Hematopoietic multipotent progenitor cell treated with erythropoietin and hydrocortisone succinate and interleukin-3 and kit ligand, for 17 days (in vitro differentiated cells): ENCODE measurements at regions not wholly inside any gene's neighbourhood (a gene's known extent, or its start where the extent isn't known, plus 50 kb on each side); places are given as distances from the start of the nearest gene placed in this dataset.
"Not testable (repeated sequence)": the region's sequence is repeated elsewhere in the genome, so short reads cannot be mapped to it uniquely, and the experiment has no call there.

Experiments
- DNase-seq: peaks from one replicate; pipeline ENCODE4 v3.0.0-alpha.2; 2015; ENCODE audit warnings: low spot score

DNA sequence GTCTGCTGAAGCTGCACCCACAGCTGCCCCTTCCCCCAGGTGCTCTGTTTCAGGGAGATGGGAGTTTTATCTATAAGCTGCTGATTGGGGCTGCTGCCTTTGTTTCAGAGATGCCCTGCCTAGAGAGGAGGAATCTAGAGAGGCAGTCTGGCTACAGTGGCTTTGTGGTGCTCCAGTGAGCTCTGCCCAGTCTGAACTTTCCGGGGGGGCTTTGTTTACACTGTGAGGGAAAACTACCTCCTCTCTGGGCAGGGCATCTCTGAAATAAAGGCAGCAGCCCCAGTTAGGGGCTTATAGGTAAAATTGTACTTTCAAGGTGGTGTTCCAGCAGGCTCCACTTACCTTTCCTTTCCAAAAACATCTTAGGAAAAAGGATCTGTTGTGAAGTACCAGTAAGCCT is 242.2 kb downstream of the SPRY1 start:
- no peak for DNase-seq

DNA sequence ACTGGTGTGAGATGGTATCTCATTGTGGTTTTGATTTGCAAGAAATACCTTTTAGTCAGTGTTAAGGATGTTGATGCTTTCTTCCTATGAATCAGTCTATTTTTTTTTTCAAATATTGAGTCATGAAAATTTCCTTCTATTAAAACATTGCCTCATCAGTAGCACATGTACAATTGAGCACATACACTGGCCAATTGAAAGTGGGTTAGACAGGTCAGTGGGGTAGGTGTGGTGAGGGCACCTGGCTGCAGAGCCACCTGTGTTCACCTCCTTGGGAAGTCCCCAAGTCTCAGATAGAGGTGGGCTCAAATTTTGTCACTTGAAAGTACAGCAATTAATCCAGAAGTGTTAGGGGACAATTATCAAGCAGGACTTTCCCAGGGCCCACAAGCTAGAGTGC is 243.7 kb downstream of the SPRY1 start:
- no peak for DNase-seq

DNA sequence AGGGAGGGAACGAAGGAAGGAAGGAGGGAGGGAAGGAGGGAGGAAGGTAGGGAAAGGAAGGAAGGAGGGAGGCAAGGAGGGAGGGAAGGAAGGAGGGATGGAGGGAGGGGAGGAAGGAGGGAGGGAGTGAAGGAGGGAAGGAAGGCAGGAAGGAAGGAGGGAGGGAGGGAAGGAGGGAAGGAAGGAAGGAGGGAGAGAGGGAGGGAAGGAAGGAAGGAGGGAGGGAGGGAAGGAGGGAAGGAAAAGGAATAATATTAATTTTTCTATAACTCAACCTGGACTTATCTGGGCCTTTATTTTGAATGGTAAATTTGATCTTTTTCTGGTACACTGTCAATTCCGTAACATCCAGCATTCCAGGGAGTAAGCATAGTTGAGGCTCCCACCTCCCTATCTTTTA is 244.2 kb downstream of the SPRY1 start:
- no peak for DNase-seq

DNA sequence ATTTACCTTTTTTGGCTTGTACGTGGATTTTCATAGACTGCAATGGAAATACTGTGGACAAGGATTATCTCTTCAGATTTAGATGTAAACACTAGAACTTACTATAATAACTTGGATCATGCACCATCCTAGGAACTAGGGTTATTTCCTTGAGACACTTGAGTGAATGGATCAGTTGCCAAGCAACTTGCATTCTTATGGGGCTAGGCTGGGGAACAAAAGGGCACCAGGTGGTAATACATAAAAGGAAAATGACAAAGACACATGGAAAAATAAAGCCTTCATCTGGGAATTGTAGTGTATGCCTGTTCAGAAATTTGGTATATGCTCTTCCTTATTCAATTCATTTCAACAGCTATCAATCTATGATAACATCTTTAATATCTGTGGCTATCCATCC is 247.1 kb downstream of the SPRY1 start:
- no peak for DNase-seq

DNA sequence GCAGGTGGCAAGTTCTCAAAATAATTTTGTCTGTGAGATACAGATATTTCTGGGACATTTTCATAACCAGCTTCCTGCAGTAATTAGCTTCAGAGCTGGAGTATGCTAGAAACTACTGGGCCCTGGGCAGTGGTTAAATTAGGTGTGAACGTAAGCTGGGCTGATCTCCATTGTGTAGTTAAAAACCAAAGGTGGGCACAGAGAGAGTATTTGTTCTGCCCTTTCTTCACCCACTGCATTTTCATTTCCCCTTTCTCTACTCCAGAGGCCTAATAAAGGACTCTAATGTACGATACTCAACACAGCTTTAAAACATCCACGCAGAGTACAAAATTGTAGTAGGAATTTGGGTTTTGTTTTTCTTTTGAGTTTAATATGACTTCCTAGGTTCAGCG is 252.7 kb downstream of the SPRY1 start:
- DNase-seq = no peak

DNA sequence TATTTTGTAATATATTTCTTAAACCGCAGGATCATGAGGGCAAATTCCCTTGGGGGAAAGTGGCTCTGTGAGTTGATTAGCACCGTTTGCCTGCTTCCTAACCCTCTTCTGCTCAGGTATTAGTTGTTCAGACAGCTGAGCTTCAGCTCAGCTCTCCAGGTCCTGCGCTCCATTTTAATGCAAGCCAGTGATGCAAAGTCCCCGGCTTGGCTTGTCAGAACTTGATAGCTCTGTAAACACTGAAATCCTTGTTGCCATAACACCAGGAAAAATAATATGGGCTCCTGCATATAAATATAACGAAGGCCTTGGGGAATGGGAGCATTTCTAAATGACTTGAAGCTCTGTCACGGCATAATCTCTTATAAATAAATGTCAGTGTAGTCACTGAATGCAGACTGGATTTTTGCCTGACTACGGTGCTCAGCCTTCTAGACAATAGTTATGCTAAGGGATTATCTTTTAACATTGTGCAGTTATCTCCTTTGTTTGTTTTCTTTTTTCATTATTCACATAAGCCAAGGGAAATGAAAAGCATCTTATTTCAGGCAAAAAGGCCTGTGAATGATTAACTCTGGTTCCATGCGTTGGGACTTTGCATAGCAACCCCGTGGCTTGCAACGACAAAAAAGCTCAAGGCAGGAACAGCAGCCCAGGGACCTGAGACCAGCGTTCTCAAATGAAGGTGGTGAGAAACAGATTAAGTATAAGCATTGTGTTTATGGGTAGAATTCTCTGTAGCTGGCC is 253.2 kb downstream of the SPRY1 start:
- no peak for DNase-seq

DNA sequence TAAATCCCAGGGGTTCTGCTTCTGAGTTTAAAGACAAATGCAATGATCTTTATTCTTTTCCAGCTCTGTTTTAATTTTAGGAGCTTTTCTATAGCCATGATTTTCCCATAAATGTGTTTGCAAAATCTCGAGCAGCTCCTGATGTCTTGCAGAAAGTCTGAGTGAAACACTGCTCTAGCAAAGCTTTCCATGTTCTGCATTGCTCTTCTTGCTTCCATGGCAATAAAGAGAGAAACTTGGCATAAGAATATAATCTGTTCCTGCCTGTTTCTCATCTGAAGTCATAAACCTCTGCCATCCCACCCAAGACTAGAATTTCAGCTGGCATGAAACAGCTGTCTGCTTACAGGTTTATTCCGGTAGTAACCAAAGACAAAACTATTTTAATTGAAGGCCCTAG is 254.5 kb downstream of the SPRY1 start:
- DNase-seq = no peak

DNA sequence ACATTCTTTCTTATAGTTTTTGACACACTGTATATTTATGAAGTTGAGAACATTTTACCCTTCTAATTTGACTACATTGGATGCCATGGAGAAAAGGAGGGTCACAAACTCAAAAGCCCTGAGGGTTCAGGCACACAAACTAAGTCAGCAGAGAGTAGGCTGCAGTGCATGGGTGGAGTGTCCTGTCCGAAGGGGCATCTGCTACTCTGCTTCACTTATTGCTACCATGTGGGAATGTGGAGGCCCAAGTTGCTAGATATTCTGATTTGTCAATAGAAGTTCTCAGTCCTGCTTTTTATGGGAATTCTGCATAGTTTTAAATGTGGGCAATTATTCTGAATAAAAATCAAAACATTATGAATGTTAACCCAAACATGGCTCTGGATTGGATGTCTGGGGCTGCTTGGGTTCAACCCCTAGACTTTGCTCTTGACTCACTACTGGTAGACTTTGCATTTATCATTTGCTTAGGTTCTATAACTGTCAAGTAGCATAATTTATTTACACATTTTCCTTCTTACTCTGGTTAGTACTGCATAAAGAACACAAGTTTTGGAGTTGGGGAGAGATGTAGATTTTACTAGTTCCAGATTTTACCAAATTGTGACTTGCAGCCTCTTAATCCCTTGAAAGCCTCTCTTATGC is 255.1 kb downstream of the SPRY1 start:
- no peak for DNase-seq

DNA sequence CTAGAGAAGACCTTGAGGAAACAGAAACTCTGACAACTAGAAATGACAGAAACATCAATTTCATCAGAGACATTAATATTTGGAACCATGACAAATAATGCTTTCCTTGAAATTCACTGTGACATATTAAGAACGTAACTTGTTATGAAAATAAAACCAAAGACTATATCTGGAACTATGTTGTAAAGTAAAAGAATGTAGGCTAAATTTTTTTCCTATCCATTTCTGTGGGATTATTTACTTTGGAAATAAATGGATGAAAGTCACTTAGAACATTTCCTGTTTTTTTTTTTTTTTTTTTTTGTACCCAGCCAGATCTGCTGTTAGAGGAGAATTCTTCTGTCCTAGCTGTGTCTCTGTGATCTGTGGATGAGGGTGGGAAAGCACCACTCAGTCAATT is 255.9 kb downstream of the SPRY1 start:
- no peak for DNase-seq

DNA sequence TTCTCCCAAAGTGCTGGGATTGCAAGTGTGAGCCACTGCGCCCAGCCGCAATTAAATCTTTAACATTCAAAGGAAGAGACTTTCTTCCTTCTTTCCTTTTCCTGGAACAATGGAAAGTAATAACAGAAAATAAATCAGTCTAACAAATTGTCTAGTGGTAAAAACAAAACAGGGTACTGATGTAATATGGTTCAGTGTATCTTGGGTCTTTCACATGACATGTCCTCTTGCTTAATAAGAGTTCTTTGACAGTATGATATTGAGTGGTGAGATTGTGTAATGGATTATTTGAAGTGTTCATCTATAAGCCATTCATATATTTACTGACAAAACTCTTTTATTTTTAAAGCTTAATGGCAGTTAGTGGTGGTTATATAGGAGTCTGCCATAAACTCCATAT is 256.6 kb downstream of the SPRY1 start:
- no peak for DNase-seq

DNA sequence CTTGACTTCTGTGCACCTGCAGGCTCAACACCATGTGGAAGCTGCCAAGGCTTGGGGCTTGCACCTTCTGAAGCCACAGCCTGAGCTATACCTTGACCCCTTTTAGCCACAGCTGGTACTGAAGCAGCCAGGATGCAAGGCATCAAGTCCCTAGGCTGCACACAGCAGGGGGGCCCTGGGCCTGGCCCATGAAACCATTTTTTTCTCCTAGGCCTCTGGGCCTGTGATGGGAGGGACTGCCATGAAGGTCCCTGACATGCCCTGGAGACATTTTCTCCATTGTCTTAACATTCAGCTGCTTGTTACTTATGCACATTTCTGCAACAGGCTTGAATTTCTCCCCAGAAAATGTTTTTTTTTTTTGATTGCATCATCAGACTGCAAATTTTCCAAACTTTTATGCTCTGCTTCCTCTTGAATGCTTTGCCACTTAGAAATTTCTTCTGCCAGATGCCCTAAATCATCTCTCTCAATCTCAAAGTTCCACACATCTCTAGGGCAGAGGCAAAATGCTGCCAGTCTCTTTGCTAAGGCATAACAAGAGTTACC is 260.2 kb downstream of the SPRY1 start:
- DNase-seq = not testable (repeated sequence)

DNA sequence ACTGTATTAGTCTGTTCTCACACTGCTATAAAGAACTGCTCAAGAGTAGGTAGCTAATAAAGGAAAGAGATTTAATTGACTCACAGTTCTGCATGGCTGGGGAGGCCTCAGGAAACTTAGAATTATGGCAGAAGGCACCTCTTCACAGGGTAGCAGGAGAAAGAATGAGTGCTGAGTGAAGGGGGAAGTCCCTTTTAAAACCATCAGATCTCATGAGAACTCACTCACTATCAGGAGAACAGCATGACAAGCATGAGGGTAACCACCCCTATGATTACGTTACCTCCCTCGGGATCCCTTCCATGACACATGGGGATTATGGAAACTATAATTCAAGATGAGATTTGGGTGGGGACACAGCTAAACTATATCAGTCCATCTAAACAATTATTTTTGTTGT is 261.0 kb downstream of the SPRY1 start:
- not testable (repeated sequence) for DNase-seq

DNA sequence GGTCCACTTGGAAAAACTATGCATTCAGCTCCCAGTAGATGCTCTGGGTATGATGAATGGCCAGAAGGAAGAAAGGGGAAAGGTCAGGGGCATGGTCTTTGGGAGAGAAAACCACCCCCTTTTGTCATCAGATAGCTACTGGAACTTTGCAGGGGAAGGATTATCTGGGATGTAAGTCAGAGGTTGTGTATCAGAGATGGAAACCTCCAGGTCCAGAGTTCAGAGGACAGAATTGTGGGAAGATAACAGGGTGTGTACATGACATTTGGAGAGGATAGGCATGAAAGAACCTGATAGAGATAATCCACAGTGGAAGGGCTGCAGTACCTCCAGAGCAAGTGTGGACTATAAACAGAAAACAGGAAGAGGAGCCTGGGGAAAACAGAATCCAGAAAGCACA is 262.7 kb downstream of the SPRY1 start:
- DNase-seq = no peak

DNA sequence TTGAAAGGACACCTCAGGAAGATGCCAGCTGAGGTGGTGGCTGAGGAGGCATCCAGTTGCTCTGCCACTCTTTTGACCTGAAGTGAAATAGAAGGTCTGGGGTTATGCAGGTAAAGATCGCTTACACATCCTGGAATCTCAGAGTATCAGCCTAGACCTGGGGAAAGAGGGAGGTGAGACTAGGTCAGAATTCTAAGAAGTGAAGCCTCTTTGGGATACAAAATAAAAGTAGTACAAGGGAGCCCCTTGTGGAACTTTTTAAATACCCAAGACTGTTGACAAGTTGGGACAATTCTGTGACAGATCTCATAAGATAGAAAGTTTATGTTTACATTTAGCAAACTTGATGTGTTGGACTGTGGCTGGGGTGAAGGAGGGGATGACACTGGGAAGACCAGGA is 263.1 kb downstream of the SPRY1 start:
- no peak for DNase-seq

DNA sequence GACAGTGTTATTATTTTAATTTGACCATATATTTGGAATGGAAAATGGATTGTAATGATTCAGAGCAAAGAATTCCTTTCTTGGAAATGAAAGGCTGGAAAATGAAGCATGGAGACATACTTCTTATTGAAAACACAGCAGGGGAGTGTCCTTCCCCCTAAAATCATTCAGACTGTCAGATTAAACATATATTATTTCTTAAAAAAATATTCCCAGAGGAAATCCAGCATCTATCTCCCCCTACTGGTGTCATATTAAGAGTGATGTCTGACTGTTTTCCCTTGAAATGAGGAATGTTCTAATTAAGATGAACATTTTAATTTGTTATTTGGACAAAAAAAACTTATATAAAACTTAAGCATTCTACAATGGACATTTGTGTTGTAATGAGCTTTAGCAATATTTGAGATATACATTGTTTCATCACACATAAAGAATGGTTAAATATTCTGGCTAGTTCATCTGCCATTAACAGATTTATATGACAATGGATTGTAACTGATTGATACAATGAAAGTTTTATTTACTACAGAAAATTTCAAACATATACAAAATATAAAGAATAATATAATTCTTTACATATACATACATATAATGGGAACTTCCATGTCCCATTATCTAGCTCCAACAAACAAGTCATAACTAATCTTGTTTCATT is 264.6 kb downstream of the SPRY1 start:
- DNase-seq = no peak

DNA sequence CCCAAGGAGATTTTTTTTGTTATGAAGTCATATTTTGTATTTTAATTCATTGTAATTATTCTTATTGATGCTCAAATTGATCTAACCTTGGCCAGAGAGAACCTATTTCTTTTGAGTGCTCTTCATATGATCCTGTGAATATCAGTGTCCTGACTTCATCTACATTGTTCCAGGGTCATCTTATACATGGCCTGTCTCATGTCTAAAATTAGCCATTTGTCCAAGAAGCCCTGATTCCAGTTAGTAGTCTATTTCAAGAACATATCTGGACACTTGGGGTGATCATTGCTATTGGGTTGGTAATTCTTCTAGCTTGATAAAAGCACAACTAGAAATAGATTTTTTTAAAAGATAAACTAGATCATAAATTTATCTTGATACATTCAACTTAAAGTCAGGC is 266.2 kb downstream of the SPRY1 start:
- DNase-seq = no peak

DNA sequence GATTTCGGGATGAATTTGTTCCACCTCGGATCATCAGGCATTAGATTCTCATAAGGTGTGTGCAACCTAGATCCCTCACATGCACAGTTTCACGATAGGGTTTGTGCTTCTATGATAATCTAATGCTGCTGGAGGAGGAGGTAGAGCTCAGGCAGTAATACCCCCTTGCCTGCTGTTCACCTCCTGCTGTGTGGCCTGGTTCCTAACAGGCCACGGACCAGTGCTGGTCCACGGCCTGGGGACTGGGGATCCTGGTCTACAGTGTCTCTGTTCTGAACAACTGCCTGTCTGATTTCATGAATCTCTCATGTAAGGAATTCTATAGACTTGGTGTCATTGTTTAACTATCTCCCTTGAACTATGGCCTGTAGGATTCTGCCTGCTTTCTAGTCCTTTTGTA is 269.9 kb downstream of the SPRY1 start:
- no peak for DNase-seq

DNA sequence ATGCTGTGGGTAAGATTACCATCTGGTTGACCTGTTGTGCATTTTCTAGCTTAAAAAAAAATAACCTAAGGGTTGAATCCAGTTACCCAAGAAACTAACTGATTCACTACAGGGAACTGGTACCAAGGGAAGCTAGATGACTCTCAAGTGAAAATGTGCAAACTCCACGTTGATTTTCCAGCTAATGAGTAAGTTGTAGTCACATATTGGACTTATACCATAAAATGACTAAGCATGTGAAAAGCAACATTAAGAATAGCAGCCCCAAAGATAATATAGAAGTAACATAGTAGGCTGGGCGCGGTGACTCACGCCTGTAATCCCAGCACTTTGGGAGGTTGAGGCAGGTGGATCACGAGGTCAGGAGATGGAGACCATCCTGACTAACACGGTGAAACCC is 270.9 kb downstream of the SPRY1 start:
- no peak for DNase-seq

DNA sequence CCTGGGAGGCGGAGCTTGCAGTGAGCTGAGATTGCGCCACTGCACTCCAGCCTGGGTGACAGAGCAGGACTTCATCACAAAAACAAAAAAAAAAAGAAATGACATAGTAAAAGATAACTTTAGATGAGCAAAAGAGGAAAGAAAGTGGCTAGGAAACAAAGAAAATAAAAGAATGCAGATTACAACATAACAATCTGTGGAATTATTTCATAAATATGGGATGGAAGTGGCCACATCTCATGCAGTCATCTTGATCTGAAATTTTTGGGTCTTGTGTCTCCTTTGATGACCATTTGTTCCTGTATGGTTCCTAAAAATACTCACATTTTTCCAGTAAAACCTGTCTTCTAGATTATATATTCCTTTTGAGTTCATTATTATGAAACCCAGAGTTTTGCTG is 271.4 kb downstream of the SPRY1 start:
- DNase-seq = no peak

DNA sequence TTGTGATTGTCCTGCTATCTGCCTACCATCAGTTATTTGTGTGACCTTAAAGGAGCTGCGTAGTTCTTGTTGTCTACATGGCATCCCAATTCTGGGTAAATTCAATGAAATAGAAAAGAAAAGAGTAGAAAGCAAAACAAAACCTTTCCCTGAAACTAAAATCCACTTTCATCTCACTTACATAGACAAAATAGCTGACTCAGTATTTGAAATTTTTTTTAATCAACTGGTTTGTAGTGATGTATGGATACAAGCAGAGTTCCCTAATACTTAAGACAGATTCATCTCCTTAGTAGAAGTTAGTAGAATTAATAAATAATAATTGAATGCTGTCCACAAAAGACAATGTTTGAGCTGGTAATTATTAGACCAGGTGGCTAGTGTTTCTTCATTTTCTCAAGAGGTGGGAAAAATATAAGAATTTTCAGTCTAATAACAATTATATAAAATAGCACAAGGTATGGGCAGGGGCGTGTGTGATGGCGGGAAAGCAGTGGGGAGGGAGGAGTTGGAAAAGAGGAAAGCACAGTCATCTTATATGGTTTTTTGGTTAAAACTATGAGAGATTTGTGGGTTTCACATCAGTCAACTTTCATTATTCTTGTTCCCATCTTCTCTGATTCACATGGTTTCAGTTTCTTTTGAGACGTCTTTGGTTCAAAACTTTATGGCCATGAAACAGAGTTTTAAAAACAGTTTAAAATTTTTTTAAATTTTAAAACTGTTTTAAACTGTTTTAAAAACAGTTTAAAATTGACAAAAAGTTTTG is 275.2 kb downstream of the SPRY1 start:
- no peak for DNase-seq

DNA sequence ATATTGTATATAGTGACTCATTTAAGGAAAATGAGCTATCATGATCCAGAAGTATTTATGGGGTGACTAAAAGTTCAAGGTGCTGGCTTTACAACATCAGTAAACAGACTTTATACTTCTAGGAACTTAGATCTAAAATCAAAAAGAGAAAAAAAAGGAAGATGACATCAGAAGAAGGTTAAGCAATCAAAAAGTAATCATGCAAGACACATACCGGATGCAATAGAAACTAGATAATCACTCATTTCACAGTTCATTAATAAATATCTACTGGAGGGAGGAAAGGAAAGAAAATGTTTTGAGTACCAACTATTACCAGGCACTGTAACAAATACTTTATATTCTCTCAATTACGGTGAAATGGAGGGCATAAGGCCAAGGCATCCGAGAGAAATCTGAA is 276.4 kb downstream of the SPRY1 start:
- DNase-seq = no peak

DNA sequence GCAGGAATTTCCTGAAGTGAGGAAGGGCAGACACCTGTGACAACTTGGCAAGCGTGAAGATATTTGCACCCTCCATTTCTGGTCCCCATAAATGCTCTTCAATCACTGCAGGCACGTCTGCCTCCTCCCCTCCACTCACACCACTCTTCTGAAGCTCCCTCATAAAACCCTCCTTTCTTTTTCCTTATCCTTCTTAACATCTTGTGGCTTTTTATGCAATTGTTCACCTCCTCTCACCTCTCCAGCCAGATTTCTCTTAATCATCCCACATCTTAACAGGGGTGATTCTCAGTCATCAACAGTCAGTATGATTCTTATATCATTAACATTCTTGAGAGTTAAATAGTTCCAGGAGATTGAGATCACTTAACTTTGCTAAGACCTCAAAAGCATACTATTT is 277.4 kb downstream of the SPRY1 start:
- DNase-seq = no peak
